A673 (cell line): ENCODE measurements at regions not wholly inside any gene's neighbourhood (a gene's known extent, or its start where the extent isn't known, plus 50 kb on each side); places are given as distances from the start of the nearest gene placed in this dataset.

Experiments used
- BruUV-seq: library from RNA; stranded (reverse); fragments of 400-500 nt; replicated peaks from 2 replicates; lab custom pipeline; 2021; lab: Mats Ljungman, UMichigan
- CTCF ChIA-PET: fragments of 300-600 bp; sonication (Branson Sonifier 250); formaldehyde crosslinking; loops from one replicate; lab custom pipeline; 2022; ENCODE audit warnings: antibody characterized with exemption; lab: Charles Lee
- POLR2A ChIA-PET: fragments of 300-600 bp; sonication (Branson Sonifier 250); formaldehyde crosslinking; loops from one replicate; lab custom pipeline; 2022; ENCODE audit warnings: antibody characterized with exemption; ENCODE audit not compliant: low non-redundant PET; lab: Charles Lee
- DNase-seq: peaks from one replicate; pipeline ENCODE4 v3.0.0-alpha.2; 2015; ENCODE audit warnings: low spot score
- H3K27ac ChIP-seq: fragments of 200-600 bp; sonication (generic); 2 replicates; pipeline ENCODE4 v1.5.1; 2016; ENCODE audit warnings: mixed run types, low read depth, mild to moderate bottlenecking, mixed read lengths, antibody characterized with exemption, low read length; ENCODE audit not compliant: poor library complexity, severe bottlenecking
- H3K27me3 ChIP-seq: fragments of 200-600 bp; sonication (generic); replicated peaks from 2 replicates; pipeline ENCODE4 v1.6.1; 2017; ENCODE audit warnings: mixed run types, low read depth, mild to moderate bottlenecking, mixed read lengths, antibody characterized with exemption, low read length; ENCODE audit not compliant: insufficient read depth, poor library complexity
- H3K36me3 ChIP-seq: fragments of 200-600 bp; sonication (generic); 2 replicates; pipeline ENCODE4 v1.6.1; 2016; ENCODE audit warnings: mixed run types, mild to moderate bottlenecking, mixed read lengths, antibody characterized with exemption, low read length; ENCODE audit not compliant: insufficient read depth, poor library complexity, severe bottlenecking
- H3K4me1 ChIP-seq: fragments of 200-600 bp; sonication (generic); 2 replicates; pipeline ENCODE4 v1.6.1; 2017; ENCODE audit warnings: mixed run types, mild to moderate bottlenecking, mixed read lengths, antibody characterized with exemption, low read length; ENCODE audit not compliant: insufficient read depth, poor library complexity, severe bottlenecking
- H3K4me3 ChIP-seq: fragments of 200-600 bp; sonication (generic); 2 replicates; pipeline ENCODE4 v1.5.1; 2016; ENCODE audit warnings: low read depth, mixed run types, mild to moderate bottlenecking, mixed read lengths, low read length; ENCODE audit not compliant: poor library complexity, severe bottlenecking
- H3K9me3 ChIP-seq: fragments of 200-600 bp; sonication (generic); 2 replicates; pipeline ENCODE4 v1.6.1; 2016; ENCODE audit warnings: mixed run types, low read depth, mild to moderate bottlenecking, mixed read lengths, antibody characterized with exemption, low read length; ENCODE audit not compliant: poor library complexity, severe bottlenecking
- CTCF ChIP-seq: fragments of 300-800, 200-600 bp; sonication (generic); conservative IDR thresholded peaks from 2 replicates; pipeline ENCODE4 v1.5.1; 2017; ENCODE audit warnings: low read depth, mild to moderate bottlenecking, antibody characterized with exemption, low read length, moderate library complexity, mixed read lengths
- EZH2 ChIP-seq: fragments of 200-600 bp; sonication (generic); IDR thresholded peaks from 2 replicates; pipeline ENCODE4 v1.6.1; 2017; ENCODE audit warnings: borderline replicate concordance, low read depth, mild to moderate bottlenecking, mixed read lengths, antibody characterized with exemption, low read length; ENCODE audit not compliant: poor library complexity, severe bottlenecking
- intact Hi-C: fragments of 100-400 bp; cut with micrococcal nuclease; formaldehyde crosslinking; loops from one replicate; pipeline ENCODE4 v1.10.0; 2022; ENCODE audit not compliant: unreplicated experiment

GRCh38 chr9:31908158-31908890 is 476.1 kb upstream of the ACO1 start:
- BruUV-seq: no TSS peak
- DNase-seq: no peak

GRCh38 chr9:31908891-31909480 is 475.5 kb upstream of the ACO1 start:
- TF ChIP-seq EZH2 (no peak), CTCF (no peak)
- DNase-seq: no peak
- BruUV-seq: no TSS peak
- Histone ChIP-seq H3K27ac (no peak overlapping the region), H3K4me3 (no peak overlapping the region), H3K27me3 (no peaks in the 10 kb centered on the region), H3K9me3 (no peaks in the 10 kb centered on the region), H3K36me3 (no peaks in the 10 kb centered on the region), H3K4me1 (no peaks in the 10 kb centered on the region)
- intact Hi-C loops: no loop called here
- CTCF ChIA-PET: no interaction called here
- POLR2A ChIA-PET: no interaction called here

More at GRCh38 chr9:31908158-31908890, 476.1 kb upstream of the ACO1 start:
- no peak overlapping the region for H3K4me3 ChIP-seq
- no peaks in the 10 kb centered on the region for H3K36me3 ChIP-seq
- H3K9me3 ChIP-seq: no peaks in the 10 kb centered on the region
- H3K27me3 ChIP-seq: no peaks in the 10 kb centered on the region
- intact Hi-C loops: no loop called here
- TF ChIP-seq EZH2 (no peak), CTCF (no peak)
- ChIA-PET POLR2A (no interaction called here), CTCF (no interaction called here)
- H3K4me1 ChIP-seq: no peaks in the 10 kb centered on the region
- no peak overlapping the region for H3K27ac ChIP-seq

GRCh38 chr9:31912636-31913035 is 471.8 kb upstream of the ACO1 start:
- BruUV-seq: no TSS peak
- no peaks in the 10 kb centered on the region for H3K9me3 ChIP-seq

More at GRCh38 chr9:31912636-31913035, 471.8 kb upstream of the ACO1 start:
- TF ChIP-seq CTCF: no peak
- TF ChIP-seq EZH2: no peak
- intact Hi-C loops: no loop called here
- Histone ChIP-seq H3K4me3 (no peak overlapping the region), H3K27me3 (no peaks in the 10 kb centered on the region), H3K27ac (no peak overlapping the region), H3K4me1 (no peaks in the 10 kb centered on the region), H3K36me3 (no peaks in the 10 kb centered on the region)
- POLR2A ChIA-PET: no interaction called here
- no peak for DNase-seq
- CTCF ChIA-PET: no interaction called here
